ENCODE measurements at regions not wholly inside any gene's neighbourhood (a gene's known extent, or its start where the extent isn't known, plus 50 kb on each side); places are given as distances from the start of the nearest gene placed in this dataset.
"Not testable (repeated sequence)": the region's sequence is repeated elsewhere in the genome, so short reads cannot be mapped to it uniquely, and the experiment has no call there.

- DNase-seq (ENCODE audit: low spot score in 2 of 2) = no peak
- no peak for FAIRE-seq
Observed at GRCh38 chr5:124954784-124955183, 208.3 kb upstream of the ZNF608 start.

GRCh38 chr5:124956471-124957029 is 210.1 kb upstream of the ZNF608 start:
- DNase-seq (ENCODE audit: low spot score in 2 of 2) (no peak), FAIRE-seq (no peak)

DNA sequence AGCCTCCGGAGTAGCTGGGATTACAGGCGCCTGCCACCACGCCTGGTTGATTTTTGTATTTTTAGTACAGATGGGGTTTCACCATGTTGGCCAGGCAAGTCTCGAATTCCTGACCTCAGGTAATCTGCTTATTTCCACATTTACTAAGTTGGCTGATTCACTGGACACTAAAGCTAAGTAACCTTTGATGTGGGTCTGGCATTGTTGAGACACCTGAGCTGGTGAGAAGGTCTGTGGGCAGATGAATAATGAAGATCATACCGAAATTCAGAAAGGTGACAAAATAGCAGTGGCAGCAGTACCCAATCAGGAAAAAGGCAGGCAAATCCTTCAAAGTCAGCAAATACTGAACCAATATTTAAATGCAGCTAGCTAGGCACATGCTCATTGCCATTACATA is 210.6 kb upstream of the ZNF608 start:
- no peak for FAIRE-seq
- no peak for DNase-seq (ENCODE audit: low spot score in 2 of 2)

DNA sequence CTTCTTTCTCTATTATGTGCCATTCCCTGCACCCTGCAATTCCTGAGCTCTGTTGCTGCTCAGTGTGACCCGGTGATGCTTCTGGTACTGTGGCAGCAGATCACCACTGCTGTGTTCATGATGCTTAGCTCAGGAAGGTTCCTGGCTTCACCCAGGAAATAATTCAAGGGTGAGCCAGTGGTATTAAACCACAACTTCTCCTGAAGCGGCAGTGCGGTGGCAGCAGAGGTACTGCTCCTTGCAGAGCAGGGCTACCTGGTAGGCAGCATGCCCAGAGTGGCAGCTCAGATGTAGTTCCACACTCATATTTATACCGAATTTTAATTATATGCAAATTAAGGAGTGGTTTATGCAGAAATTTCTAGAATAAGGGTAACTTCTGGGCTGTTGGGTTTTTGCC is 213.8 kb upstream of the ZNF608 start:
- DNase-seq (ENCODE audit: low spot score in 2 of 2) = no peak
- no peak for FAIRE-seq

DNA sequence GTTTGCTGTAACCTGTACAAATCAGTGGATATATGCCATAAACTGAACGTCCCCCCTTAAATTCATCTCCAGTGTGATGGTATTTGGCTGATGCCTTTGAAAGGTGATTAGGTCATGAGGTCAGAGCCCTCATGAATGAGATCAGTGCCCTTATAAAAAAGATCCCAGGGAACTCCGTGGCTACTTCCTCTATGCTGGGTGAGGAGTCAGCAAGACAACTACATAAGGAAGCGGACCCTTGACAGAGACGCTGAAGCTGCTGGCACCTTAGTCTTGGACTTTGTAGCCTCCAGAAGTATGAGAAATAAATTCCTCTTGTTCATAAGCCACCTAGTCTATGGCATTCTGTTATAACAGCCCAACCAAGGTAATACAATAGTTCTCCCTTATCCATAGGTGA is 215.1 kb upstream of the ZNF608 start:
- DNase-seq (ENCODE audit: low spot score in 2 of 2) (no peak), FAIRE-seq (no peak)

GRCh38 chr5:124962111-124962510 is 215.7 kb upstream of the ZNF608 start:
- FAIRE-seq (no peak), DNase-seq (ENCODE audit: low spot score in 2 of 2) (peak in 1 of 2 donors; percentile 11)

DNA sequence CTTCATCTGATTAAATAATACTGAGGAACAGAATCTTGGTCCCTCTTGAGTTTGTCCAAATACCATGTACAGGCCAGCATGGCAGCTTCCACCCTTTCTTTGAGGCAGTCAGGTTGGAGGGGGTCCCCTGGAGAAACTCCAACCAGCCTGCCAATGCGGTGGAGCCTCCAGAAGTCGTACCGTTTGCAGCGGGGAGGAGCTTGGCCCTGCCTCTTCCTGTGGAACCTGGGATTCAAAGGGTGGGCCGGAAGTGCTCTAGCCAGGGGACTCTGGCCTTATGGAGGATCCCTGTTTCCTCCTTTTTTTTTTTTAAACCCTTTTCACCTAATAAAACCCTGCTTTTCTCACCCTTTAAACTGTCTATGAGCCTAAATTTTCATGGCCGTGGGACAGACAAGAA is 216.3 kb upstream of the ZNF608 start:
- no peak for FAIRE-seq
- DNase-seq (ENCODE audit: low spot score in 2 of 2) = no peak

DNA sequence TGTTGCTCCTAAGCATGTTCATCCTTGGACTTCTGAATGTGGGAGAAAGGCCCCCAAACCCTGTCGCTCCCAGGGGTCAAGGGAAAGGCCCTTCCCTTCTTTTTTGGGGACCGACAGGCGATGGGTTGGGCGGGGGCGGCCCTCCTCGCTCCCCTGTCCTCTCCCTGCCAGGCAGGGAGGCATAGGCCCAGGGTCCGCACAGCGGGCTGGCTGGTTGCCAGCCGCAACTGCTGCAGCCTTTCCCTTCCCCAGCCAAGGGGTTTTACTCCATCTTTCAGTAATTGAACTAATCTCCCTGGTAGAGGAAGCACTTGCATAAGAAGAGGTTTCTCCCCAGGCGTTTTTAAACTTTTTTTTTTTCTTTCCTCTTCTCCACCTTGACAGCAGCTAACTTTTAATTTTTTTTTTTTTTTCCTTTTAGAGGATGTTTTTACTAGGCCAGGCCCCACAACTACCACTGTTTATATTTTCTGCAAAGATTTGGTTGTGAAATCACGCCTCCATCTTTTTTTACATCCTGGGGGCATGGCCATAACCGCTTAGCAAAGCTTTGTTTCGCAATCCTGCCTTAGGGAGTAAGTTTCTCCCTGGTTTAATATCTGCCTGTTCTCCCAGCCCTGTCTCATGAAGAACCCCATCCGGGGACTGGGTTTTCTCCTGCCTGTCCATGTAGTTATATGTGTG is 216.9 kb upstream of the ZNF608 start:
- DNase-seq (ENCODE audit: low spot score in 2 of 2) = no peak
- FAIRE-seq = no peak

- not testable (repeated sequence) for FAIRE-seq; DNase-seq (ENCODE audit: low spot score in 2 of 2)
Observed at GRCh38 chr5:124966741-124967140, 220.3 kb upstream of the ZNF608 start.

DNA sequence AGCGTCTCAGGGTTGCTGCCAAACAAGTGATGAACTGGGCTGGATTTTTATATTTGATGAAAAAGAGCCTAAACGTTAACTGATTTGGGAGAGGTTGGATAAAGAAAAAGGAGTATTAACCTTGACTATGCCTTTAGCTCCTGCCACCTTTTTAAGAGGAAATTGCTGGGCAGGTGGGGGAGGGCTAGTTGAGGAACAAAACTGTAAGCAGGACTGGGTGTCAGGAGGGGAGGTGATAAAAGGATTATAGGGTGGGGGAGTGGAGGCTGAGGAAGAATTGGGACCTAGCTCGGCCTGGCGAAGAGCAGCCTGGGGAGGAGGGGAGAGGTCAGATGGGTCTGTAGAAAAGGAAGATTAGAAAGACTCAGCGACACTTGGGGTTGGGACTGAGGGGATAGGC is 223.9 kb upstream of the ZNF608 start:
- DNase-seq (ENCODE audit: low spot score in 2 of 2); FAIRE-seq: not testable (repeated sequence)

GRCh38 chr5:124972703-124973102 is 226.3 kb upstream of the ZNF608 start:
- no peak for DNase-seq (ENCODE audit: low spot score in 2 of 2)
- no peak for FAIRE-seq

GRCh38 chr5:124973661-124974060 is 227.2 kb upstream of the ZNF608 start:
- no peak for FAIRE-seq
- DNase-seq (ENCODE audit: low spot score in 2 of 2) = no peak

GRCh38 chr5:124976086-124976485 is 229.6 kb upstream of the ZNF608 start:
- FAIRE-seq (no peak), DNase-seq (ENCODE audit: low spot score in 2 of 2) (no peak)

DNA sequence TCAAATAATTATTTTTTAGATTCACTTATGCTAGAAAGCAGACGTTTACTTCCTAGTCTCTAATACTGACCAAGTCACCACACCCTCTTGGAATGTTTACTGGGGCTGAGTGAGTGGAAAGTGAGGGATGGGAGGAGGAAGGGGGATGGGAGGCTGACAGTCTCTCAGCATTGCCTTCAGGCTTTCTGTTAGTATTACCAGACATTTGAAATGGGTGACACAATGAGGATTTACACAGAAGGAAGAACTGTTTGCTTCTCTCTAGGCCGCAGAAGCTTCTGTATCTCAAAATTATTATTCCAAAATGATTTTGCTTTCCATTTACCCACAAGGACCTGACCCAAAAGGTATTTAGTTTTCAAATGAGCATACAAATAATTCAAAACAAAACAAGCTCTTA is 232.8 kb upstream of the ZNF608 start:
- DNase-seq (ENCODE audit: low spot score in 2 of 2) (no peak), FAIRE-seq (no peak)

DNA sequence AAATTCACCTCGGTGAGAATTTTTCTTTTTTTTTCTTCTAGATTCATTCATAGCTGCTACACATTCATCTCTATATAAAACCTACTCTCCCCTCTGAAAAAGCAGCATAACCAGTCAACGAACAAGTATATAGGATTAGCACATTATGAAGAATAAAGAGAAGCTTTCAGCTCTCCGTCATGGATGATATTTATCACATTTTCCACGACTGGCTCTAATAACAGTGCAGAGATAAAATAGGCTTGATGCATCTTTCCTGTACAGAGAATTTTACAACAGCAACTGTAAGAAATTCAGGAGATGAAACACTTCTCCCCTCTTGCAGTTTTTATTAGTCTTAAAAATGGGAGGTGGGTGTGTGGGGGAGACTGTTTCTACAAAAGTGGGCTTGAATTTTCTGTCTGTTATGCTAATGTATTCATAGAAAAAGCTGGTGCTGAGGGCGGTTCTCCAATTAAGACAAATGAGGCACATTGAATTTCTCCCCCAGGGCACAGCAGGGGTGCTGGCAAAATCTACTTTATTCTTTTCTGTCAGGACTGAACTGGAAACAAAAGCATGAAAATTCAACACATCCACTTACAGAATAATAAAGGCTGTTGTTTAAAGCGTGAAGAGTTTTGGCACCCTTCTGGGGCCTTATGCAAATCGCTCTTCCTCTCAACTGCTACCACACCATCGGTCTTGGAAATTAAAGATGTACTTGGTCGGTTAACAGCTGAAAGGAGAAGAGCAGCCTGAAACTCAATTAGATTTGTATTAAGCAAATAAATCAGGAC is 233.9 kb upstream of the ZNF608 start:
- DNase-seq (ENCODE audit: low spot score in 2 of 2) (peak; percentile 17 to 52), FAIRE-seq (peak; percentile 87)

- no peak for FAIRE-seq
Observed at GRCh38 chr5:124981901-124982300, 235.5 kb upstream of the ZNF608 start.

GRCh38 chr5:124986170-124986569 is 239.7 kb upstream of the ZNF608 start:
- no peak for DNase-seq (ENCODE audit: low spot score in 2 of 2)
- FAIRE-seq = no peak

More at GRCh38 chr5:124981901-124982300, 235.5 kb upstream of the ZNF608 start:
- DNase-seq (ENCODE audit: low spot score in 2 of 2) = no peak

- no peak for FAIRE-seq
- no peak for DNase-seq (ENCODE audit: low spot score in 2 of 2)
Observed at GRCh38 chr5:124986667-124987066, 240.2 kb upstream of the ZNF608 start.

DNA sequence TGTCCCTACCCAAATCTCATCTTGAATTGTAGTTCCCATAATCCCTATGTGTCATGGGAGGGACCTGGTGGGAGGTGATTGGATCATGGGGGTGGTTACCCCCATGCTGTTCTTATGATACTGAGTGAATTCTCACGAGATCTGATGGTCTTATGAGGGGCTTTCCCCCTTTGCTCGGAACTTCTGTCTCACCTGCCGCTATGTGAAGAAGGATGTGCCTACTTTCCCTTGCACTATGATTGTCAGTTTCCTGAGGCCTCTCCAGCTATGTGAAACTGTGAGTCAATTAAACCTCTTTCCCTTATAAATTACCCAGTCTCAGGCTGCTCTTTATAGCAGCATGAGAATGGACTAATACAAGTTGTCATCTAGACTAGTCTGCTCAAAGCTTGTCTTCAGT is 241.3 kb upstream of the ZNF608 start:
- FAIRE-seq = not testable (repeated sequence)

DNA sequence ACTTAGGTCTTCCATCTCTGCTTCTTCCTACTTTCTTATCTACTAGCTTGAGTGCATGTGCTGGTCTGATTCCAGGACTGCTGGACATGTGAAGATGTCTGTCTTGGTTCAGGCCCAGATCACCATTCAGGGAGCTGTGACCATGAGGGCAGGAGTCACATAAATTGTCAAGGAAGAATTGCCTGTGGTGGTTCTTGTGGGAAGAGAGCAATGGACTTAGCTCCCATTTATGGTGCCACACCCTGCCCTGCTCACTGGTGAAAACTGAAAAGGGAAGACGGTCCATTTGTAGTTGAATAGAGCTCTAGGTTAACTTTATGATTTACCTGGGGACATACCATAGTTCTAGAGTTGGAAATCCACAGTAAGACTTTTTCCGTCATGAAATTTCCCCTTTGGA is 244.3 kb upstream of the ZNF608 start:
- no peak for DNase-seq (ENCODE audit: low spot score in 2 of 2)
- no peak for FAIRE-seq

More for the DNA sequence above, 241.3 kb upstream of the ZNF608 start:
- not testable (repeated sequence) for DNase-seq (ENCODE audit: low spot score in 2 of 2)

GRCh38 chr5:124995421-124995820 is 249.0 kb upstream of the ZNF608 start:
- no peak for FAIRE-seq
- no peak for DNase-seq (ENCODE audit: low spot score in 2 of 2)

All from frontal cortex (tissue), 3 donors.